Kidney (tissue), 13 donors: ENCODE measurements at regions not wholly inside any gene's neighbourhood (a gene's known extent, or its start where the extent isn't known, plus 50 kb on each side); places are given as distances from the start of the nearest gene placed in this dataset.

Source experiments
- DNase-seq, 5 donors: peaks; one replicate each; pipeline ENCODE4 v3.0.0-alpha.2; 2013 to 2020
- FAIRE-seq: peaks from 2 replicates; lab custom pipeline; 2012; peaks lifted over from hg19 to GRCh38; lab: Jason Lieb, UNC
- H3K27ac ChIP-seq, 2 donors: one replicate each; pipeline ENCODE4 v1.7.0; 2013; ENCODE audit warnings: low read depth in 2 of 2, low read length in 2 of 2, inconsistent platforms in 1 of 2
- H3K27me3 ChIP-seq: one replicate; pipeline ENCODE4 v1.7.1; 2013; ENCODE audit warnings: low read length, inconsistent platforms; ENCODE audit not compliant: control insufficient read depth, insufficient read depth
- H3K36me3 ChIP-seq, 3 donors: one replicate each; pipeline versions ENCODE4 v1.7.0 to v1.7.1; 2013; ENCODE audit warnings: low read length in 3 of 3, control low read depth in 1 of 3, inconsistent platforms in 1 of 3; ENCODE audit not compliant: insufficient read depth in 3 of 3, control insufficient read depth in 2 of 3
- H3K4me1 ChIP-seq, 3 donors: one replicate each; pipeline versions ENCODE4 v1.7.0 to v1.7.1; 2013; ENCODE audit warnings: low read length in 3 of 3, inconsistent platforms in 1 of 3, low read depth in 1 of 3; ENCODE audit not compliant: control insufficient read depth in 2 of 3, insufficient read depth in 2 of 3
- H3K4me3 ChIP-seq, 3 donors: one replicate each; pipeline versions ENCODE4 v1.7.0 to v1.8.1; 2013; ENCODE audit warnings: low read length in 3 of 3, control low read depth in 1 of 3, inconsistent platforms in 1 of 3
- H3K9ac ChIP-seq, 3 donors: one replicate each; pipeline versions ENCODE4 v1.7.0 to v1.7.1; 2013; ENCODE audit warnings: low read length in 3 of 3, control low read depth in 1 of 3, inconsistent platforms in 1 of 3
- H3K9me3 ChIP-seq, 3 donors: one replicate each; pipeline versions ENCODE4 v1.7.0 to v1.7.1; 2013; ENCODE audit warnings: low read length in 3 of 3, control low read depth in 1 of 3, inconsistent platforms in 1 of 3; ENCODE audit not compliant: control insufficient read depth in 2 of 3, insufficient read depth in 1 of 3
- intact Hi-C: fragments of 100-400 bp; cut with DNase I; formaldehyde crosslinking; loops from one replicate; pipeline ENCODE4 v1.11.1; 2022
- TF ChIP-seq, protein P1 (sequence below): IDR thresholded peaks from 3 replicates; pipeline ENCODE4 v1.5.1; 2012; ENCODE audit warnings: mild to moderate bottlenecking, moderate library complexity, borderline replicate concordance; ENCODE audit not compliant: insufficient read depth; ENCODE audit errors: extremely low read depth
- donor health status: control.
- donor health status: control.
- donor health status: control.
- donor health status: control.
- donor health status: control.
- donor health status: DM: yes; HTN: yes; CAD: no.
- donor health status: Normal renal cell carcinoma (clear cell type).

- H3K36me3 ChIP-seq = no peaks in the 10 kb centered on the region
- FAIRE-seq = no peak
- TF ChIP-seq, protein P1, sequence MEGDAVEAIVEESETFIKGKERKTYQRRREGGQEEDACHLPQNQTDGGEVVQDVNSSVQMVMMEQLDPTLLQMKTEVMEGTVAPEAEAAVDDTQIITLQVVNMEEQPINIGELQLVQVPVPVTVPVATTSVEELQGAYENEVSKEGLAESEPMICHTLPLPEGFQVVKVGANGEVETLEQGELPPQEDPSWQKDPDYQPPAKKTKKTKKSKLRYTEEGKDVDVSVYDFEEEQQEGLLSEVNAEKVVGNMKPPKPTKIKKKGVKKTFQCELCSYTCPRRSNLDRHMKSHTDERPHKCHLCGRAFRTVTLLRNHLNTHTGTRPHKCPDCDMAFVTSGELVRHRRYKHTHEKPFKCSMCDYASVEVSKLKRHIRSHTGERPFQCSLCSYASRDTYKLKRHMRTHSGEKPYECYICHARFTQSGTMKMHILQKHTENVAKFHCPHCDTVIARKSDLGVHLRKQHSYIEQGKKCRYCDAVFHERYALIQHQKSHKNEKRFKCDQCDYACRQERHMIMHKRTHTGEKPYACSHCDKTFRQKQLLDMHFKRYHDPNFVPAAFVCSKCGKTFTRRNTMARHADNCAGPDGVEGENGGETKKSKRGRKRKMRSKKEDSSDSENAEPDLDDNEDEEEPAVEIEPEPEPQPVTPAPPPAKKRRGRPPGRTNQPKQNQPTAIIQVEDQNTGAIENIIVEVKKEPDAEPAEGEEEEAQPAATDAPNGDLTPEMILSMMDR = no peak
- no peak overlapping the region for H3K4me3 ChIP-seq
- H3K27ac ChIP-seq = no peak overlapping the region
- H3K4me1 ChIP-seq = peaks cover 0 to 4% (median 2%) of the 10 kb centered on the region in 3 donors
- H3K9ac ChIP-seq = no peak overlapping the region
- no peaks in the 10 kb centered on the region for H3K9me3 ChIP-seq
- peak in 2 of 5 donors; percentile 66 to 68 for DNase-seq
- no peaks in the 10 kb centered on the region for H3K27me3 ChIP-seq
- intact Hi-C loops = no loop called here
Measured at GRCh38 chr11:112626731-112627130, 334.5 kb upstream of the NCAM1 start.

DNA sequence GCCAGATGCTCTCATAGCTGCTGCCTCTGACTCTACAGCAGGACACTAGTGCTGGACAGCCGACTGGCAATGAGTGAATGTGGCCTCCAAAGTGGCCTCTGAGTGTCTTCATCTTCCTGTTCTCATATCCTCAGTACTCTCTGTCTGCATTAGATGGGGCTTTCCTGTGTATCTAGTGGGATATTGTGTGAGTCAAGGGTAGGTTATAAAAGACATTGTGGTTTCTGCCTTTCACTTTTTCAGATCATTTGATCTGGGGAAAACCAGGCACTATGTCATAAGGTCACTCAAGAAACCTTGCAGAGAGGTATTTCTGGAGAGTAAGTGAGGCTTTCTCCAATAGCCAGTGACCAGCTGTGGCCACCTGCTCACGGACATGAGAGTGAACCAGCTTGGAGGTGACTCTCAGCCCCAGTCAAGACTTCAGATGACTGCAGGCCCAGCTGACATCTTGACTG lies 333.6 kb upstream of the NCAM1 start:
- Histone ChIP-seq H3K9me3 (no peaks in the 10 kb centered on the region), H3K9ac (no peak overlapping the region), H3K4me1 (peaks cover 0 to 4% (median 2%) of the 10 kb centered on the region in 3 donors), H3K27me3 (no peaks in the 10 kb centered on the region), H3K4me3 (no peak overlapping the region), H3K27ac (no peak overlapping the region), H3K36me3 (no peaks in the 10 kb centered on the region)
- DNase-seq (no peak), FAIRE-seq (no peak)
- intact Hi-C loops = no loop called here
- TF ChIP-seq, protein P1 = no peak

DNA sequence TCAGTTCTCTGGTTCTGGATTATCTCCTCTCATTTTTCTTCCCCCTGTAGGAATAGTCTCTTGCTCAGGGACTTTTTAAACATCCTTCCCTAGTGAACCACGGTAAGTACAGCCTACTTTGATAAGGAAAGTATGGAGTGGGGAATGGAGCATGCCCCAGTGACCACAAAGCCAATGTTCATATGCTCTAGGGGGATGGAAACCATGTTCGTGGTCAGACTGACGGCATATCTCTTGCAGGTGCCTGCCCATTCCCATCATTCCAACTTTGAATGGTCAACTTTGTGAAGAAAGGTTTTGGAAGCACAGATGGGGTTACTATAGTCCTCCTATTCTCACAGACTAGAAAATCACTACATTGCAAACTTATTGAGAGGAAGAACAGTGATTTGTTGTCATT lies 332.5 kb upstream of the NCAM1 start:
- Histone ChIP-seq H3K9ac (no peak overlapping the region), H3K27me3 (no peaks in the 10 kb centered on the region), H3K9me3 (no peaks in the 10 kb centered on the region), H3K4me1 (peaks cover 0 to 4% (median 2%) of the 10 kb centered on the region in 3 donors), H3K4me3 (no peak overlapping the region), H3K27ac (no peak overlapping the region), H3K36me3 (no peaks in the 10 kb centered on the region)
- intact Hi-C loops = no loop called here
- DNase-seq = no peak
- FAIRE-seq = no peak
- TF ChIP-seq, protein P1 = no peak

GRCh38 chr11:112630496-112630895 lies 330.7 kb upstream of the NCAM1 start:
- Histone ChIP-seq H3K9me3 (no peaks in the 10 kb centered on the region), H3K27ac (no peak overlapping the region), H3K27me3 (no peaks in the 10 kb centered on the region), H3K9ac (no peak overlapping the region), H3K36me3 (no peaks in the 10 kb centered on the region), H3K4me1 (no peaks in the 10 kb centered on the region), H3K4me3 (no peak overlapping the region)
- no peak for FAIRE-seq
- DNase-seq = no peak
- intact Hi-C loops = no loop called here
- TF ChIP-seq, protein P1 = no peak
